Endothelial cell (in vitro differentiated cells): ENCODE measurements at regions not wholly inside any gene's neighbourhood (a gene's known extent, or its start where the extent isn't known, plus 50 kb on each side); places are given as distances from the start of the nearest gene placed in this dataset.

Source experiments
- DNase-seq: peaks from one replicate; pipeline ENCODE4 v3.0.0; 2021; ENCODE audit warnings: low spot score
- H3K27ac Mint-ChIP-seq: one replicate; pipeline ENCODE4 v1.8.0; 2021; ENCODE audit warnings: mixed read lengths, inconsistent platforms; ENCODE audit not compliant: unreplicated experiment
- H3K27me3 Mint-ChIP-seq: one replicate; pipeline ENCODE4 v1.8.0; 2021; ENCODE audit warnings: mild to moderate bottlenecking, moderate library complexity, mixed read lengths, inconsistent platforms; ENCODE audit not compliant: unreplicated experiment
- H3K36me3 Mint-ChIP-seq: one replicate; pipeline ENCODE4 v1.8.0; 2021; ENCODE audit warnings: mild to moderate bottlenecking, low read depth, mixed read lengths, inconsistent platforms; ENCODE audit not compliant: unreplicated experiment
- H3K4me1 Mint-ChIP-seq: one replicate; pipeline ENCODE4 v1.8.0; 2021; ENCODE audit warnings: mild to moderate bottlenecking, mixed read lengths, inconsistent platforms; ENCODE audit not compliant: unreplicated experiment
- H3K4me3 Mint-ChIP-seq: one replicate; pipeline ENCODE4 v1.8.0; 2021; ENCODE audit warnings: mild to moderate bottlenecking, mixed read lengths, inconsistent platforms; ENCODE audit not compliant: unreplicated experiment
- H3K9me3 Mint-ChIP-seq: one replicate; pipeline ENCODE4 v1.8.0; 2021; ENCODE audit warnings: mixed read lengths, inconsistent platforms; ENCODE audit not compliant: unreplicated experiment
- TF ChIP-seq, protein P1 (sequence below): fragments of 200-600 bp; sonication (generic); IDR thresholded peaks from one replicate; pipeline ENCODE4 v1.5.0; 2021; ENCODE audit warnings: antibody characterized with exemption; ENCODE audit not compliant: unreplicated experiment

DNA sequence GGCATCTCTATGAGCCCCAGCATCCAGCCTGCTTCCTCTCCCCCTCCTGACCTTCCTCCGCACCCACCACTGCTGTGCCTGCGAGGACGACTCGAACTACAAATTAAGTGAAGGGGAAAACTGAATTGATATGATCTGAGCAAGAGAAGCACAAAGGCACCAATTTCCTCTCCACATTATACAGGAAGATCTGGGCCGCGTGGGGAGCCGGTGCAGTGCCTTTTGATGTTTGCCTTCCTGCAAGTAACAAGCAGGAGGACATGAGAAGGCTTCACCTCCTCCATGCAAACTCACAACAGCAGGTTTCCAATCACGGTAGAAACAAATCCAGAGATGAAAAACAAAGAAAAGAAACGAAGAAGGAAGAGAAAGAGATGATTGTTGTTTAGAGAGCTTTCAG, 57.8 kb upstream of the MMP2 start:
- Mint-ChIP-seq H3K36me3 (no peaks in the 10 kb centered on the region), H3K4me1 (peaks cover 5% of the 10 kb centered on the region), H3K27ac (no peak overlapping the region), H3K9me3 (no peaks in the 10 kb centered on the region), H3K27me3 (peaks cover 1% of the 10 kb centered on the region), H3K4me3 (no peak overlapping the region)
- peak; percentile 16 for DNase-seq
- TF ChIP-seq, protein P1, sequence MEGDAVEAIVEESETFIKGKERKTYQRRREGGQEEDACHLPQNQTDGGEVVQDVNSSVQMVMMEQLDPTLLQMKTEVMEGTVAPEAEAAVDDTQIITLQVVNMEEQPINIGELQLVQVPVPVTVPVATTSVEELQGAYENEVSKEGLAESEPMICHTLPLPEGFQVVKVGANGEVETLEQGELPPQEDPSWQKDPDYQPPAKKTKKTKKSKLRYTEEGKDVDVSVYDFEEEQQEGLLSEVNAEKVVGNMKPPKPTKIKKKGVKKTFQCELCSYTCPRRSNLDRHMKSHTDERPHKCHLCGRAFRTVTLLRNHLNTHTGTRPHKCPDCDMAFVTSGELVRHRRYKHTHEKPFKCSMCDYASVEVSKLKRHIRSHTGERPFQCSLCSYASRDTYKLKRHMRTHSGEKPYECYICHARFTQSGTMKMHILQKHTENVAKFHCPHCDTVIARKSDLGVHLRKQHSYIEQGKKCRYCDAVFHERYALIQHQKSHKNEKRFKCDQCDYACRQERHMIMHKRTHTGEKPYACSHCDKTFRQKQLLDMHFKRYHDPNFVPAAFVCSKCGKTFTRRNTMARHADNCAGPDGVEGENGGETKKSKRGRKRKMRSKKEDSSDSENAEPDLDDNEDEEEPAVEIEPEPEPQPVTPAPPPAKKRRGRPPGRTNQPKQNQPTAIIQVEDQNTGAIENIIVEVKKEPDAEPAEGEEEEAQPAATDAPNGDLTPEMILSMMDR, result no peak

DNA sequence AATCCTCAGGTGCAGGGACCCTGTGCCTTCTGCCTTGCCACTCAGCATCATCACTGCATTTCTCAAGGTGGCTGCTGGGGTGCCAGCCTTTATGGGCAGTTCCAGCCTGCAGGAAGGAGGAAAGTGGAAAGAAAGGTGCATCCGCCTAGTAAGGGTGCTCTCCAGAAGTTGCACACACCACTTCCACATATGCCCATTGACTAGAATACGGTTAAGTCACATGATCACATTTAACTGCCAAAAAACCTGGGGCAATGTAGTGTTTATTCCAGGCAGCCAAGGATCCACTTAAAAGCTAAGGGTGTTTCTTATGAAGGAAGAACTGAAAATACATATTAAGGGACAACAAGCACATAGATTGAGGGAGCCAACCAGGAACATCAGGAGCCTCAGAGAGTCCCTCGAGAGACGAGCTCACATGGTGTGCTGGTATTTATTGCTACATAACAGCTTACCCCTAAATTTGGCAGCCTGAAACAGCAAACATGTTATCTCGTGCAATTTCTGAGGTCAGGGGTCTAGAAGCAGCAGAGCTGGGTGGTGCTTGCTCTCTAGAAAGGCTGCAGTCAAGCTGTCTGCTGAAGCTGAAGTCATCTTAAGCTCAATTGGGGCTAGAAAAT, 52.0 kb upstream of the MMP2 start:
- peaks cover 2% of the 10 kb centered on the region for H3K27me3 Mint-ChIP-seq
- no peaks in the 10 kb centered on the region for H3K4me1 Mint-ChIP-seq
- H3K27ac Mint-ChIP-seq, result no peak overlapping the region
- H3K4me3 Mint-ChIP-seq, result no peak overlapping the region
- H3K36me3 Mint-ChIP-seq, result no peaks in the 10 kb centered on the region
- DNase-seq, result no peak
- no peaks in the 10 kb centered on the region for H3K9me3 Mint-ChIP-seq
- TF ChIP-seq, protein P1, result no peak
